ENCODE measurements at regions not wholly inside any gene's neighbourhood (a gene's known extent, or its start where the extent isn't known, plus 50 kb on each side); places are given as distances from the start of the nearest gene placed in this dataset.

GRCh38 chr7:135842446-135843179 lies 94.0 kb upstream of the FAM180A start:
- no peak for TF ChIP-seq ETS1 (IDR thresholded peaks at IDR 0.05)
- TF ChIP-seq, protein P1, sequence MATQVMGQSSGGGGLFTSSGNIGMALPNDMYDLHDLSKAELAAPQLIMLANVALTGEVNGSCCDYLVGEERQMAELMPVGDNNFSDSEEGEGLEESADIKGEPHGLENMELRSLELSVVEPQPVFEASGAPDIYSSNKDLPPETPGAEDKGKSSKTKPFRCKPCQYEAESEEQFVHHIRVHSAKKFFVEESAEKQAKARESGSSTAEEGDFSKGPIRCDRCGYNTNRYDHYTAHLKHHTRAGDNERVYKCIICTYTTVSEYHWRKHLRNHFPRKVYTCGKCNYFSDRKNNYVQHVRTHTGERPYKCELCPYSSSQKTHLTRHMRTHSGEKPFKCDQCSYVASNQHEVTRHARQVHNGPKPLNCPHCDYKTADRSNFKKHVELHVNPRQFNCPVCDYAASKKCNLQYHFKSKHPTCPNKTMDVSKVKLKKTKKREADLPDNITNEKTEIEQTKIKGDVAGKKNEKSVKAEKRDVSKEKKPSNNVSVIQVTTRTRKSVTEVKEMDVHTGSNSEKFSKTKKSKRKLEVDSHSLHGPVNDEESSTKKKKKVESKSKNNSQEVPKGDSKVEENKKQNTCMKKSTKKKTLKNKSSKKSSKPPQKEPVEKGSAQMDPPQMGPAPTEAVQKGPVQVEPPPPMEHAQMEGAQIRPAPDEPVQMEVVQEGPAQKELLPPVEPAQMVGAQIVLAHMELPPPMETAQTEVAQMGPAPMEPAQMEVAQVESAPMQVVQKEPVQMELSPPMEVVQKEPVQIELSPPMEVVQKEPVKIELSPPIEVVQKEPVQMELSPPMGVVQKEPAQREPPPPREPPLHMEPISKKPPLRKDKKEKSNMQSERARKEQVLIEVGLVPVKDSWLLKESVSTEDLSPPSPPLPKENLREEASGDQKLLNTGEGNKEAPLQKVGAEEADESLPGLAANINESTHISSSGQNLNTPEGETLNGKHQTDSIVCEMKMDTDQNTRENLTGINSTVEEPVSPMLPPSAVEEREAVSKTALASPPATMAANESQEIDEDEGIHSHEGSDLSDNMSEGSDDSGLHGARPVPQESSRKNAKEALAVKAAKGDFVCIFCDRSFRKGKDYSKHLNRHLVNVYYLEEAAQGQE (IDR thresholded peaks at IDR 0.05; ENCODE audit: unreplicated experiment), result no peak
- TF ChIP-seq, protein P2, sequence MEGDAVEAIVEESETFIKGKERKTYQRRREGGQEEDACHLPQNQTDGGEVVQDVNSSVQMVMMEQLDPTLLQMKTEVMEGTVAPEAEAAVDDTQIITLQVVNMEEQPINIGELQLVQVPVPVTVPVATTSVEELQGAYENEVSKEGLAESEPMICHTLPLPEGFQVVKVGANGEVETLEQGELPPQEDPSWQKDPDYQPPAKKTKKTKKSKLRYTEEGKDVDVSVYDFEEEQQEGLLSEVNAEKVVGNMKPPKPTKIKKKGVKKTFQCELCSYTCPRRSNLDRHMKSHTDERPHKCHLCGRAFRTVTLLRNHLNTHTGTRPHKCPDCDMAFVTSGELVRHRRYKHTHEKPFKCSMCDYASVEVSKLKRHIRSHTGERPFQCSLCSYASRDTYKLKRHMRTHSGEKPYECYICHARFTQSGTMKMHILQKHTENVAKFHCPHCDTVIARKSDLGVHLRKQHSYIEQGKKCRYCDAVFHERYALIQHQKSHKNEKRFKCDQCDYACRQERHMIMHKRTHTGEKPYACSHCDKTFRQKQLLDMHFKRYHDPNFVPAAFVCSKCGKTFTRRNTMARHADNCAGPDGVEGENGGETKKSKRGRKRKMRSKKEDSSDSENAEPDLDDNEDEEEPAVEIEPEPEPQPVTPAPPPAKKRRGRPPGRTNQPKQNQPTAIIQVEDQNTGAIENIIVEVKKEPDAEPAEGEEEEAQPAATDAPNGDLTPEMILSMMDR (conservative IDR thresholded peaks at IDR 0.05; ENCODE audit: low read depth in 2 of 2), result no peak
- no peak for TF ChIP-seq EZH2 (IDR thresholded peaks at IDR 0.05; ENCODE audit: low read depth, unreplicated experiment)
- no peak for TF ChIP-seq POLR2AphosphoS5 (IDR thresholded peaks at IDR 0.05; ENCODE audit: low read depth)
- no peak for TF ChIP-seq JUNB (IDR thresholded peaks at IDR 0.05; ENCODE audit: unreplicated experiment)
- no peak for TF ChIP-seq EZH2phosphoT487 (IDR thresholded peaks at IDR 0.05; ENCODE audit: unreplicated experiment)

Measured in GM23338 (cell line).